NCI-H1048 (cell line): ENCODE measurements at regions not wholly inside any gene's neighbourhood (a gene's known extent, or its start where the extent isn't known, plus 50 kb on each side); places are given as distances from the start of the nearest gene placed in this dataset.

ENCODE experiments used
- DNase-seq: peaks from one replicate; lab custom pipeline; 2025; lab: John Stamatoyannopoulos, UW

DNA sequence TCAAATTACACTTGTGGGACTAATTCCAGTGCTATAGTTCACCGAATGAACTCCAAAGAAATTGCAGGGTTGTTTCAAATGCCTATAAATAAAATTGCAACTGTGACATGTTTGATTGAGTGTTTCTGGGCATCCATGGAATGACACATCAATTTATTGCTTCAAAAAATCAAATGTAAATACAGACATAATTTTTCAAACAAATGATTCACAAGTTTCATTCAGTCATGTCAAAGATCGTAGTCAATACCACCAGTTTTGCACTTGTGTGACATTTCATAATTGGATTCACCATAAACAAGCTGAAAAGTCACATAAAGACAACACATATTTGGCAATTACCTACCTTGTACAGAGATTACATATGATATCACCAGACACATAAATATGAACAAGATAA lies 350.8 kb downstream of the CDH2 start:
- no peak for DNase-seq

GRCh38 chr18:27825689-27826088 lies 351.2 kb downstream of the CDH2 start:
- no peak for DNase-seq

- DNase-seq: no peak
These were observed 351.9 kb downstream of the CDH2 start for GRCh38 chr18:27824841-27825681.

- no peak for DNase-seq
These were observed 352.7 kb downstream of the CDH2 start for GRCh38 chr18:27824275-27824674.

GRCh38 chr18:27823053-27823452 lies 353.9 kb downstream of the CDH2 start:
- DNase-seq: no peak

- DNase-seq: no peak
These were observed 368.2 kb downstream of the CDH2 start for GRCh38 chr18:27808683-27809082.

- no peak for DNase-seq
These were observed 373.0 kb downstream of the CDH2 start for GRCh38 chr18:27803957-27804356.

DNA sequence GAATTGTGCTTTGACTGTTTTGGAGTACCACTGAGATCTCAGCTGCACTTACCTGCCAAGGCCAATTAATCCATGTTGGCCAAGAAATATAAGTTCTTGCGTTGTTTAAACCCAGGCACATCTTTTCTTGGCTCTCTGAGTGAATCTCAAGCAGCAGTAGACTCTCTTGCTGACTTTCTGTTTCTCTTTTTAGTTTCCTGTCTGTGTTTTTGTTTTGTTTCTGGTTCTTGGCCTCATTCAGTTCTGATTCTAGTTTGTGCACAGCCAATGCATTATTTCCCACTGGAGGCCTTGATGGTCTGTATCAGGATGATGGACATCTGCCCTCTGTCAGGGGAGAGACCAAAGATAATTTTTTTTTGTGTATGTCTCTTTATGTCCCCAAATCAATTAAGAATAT lies 379.4 kb downstream of the CDH2 start:
- DNase-seq: no peak

DNA sequence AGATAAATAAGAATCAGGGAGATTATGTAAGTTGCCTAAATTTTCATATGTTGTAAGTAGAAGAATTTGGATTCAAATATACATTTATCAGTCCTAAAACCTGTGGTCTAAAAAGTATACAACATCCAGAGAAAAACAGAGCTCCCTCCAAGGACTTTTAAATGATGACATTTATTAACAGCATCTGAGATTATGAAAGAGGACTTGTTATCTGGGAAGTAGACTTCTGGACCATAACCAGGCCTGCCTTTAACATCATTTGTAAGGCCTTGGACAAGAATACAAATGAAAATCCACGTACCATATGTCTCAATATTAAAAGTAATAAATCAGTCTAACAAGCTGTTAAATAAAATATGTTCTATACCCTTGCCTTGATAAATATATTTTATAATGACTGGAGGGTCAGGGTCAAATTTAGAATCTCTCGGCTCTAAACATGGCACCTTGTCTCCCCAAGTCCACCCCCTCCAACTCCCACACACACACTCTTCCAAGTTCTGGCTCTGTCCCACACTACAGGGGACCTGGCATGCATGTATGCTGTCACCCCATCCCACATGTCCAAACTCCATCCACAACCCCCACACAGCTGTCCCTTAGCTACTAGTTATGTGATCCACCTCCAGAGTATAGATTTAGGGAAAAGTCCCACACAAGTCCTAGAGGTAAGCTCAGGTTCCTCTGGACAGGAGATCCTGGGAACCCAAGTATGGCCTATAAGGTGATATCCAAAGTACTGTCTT lies 382.6 kb downstream of the CDH2 start:
- DNase-seq: no peak

GRCh38 chr18:27793013-27793785 lies 383.7 kb downstream of the CDH2 start:
- DNase-seq: no peak

- DNase-seq: no peak
These were observed 387.5 kb downstream of the CDH2 start for GRCh38 chr18:27789406-27789805.

- DNase-seq: no peak
These were observed 389.4 kb downstream of the CDH2 start for GRCh38 chr18:27787547-27787946.

- DNase-seq: no peak
These were observed 391.0 kb downstream of the CDH2 start for GRCh38 chr18:27785815-27786471.

GRCh38 chr18:27780061-27780745 lies 396.7 kb downstream of the CDH2 start:
- no peak for DNase-seq

GRCh38 chr18:27778925-27779324 lies 398.0 kb downstream of the CDH2 start:
- no peak for DNase-seq

GRCh38 chr18:27778441-27778840 lies 398.5 kb downstream of the CDH2 start:
- DNase-seq: no peak

DNA sequence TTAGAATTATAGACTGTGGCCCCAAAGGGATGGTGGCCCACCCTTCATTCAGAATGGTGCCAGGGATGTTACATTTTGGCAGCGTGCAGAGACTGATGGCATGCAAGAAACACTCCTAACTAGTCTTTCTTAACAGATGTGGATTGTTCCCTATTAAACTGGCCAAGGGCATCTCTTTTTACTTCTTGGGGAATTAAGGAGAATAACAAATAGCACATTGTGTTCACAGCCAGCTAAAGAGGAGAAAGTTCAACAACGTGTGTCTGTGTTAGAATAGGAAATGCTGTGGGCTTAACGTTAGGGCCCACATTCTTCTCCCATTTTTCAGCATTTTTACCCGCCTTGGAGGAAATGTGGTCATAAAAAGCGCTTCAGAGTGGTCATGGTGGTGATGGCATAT lies 404.8 kb downstream of the CDH2 start:
- DNase-seq: no peak

DNA sequence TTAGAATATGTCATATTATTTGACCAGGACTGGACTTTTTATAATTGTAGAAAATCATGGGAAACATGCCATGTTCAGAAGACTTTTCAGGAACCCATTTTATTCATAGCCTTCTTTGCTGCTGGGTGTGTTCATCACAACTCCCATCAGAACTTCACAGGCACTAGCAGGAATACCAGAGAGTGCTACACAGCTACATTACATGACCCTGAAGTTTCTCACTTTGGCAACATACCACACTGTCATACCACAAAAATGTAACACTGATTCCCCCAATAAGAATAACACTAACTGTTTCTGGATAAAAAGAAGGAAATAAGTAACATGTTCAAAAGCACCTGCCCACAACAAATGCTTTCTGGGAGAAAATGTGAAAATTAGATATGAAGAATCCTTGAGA lies 405.4 kb downstream of the CDH2 start:
- no peak for DNase-seq

DNA sequence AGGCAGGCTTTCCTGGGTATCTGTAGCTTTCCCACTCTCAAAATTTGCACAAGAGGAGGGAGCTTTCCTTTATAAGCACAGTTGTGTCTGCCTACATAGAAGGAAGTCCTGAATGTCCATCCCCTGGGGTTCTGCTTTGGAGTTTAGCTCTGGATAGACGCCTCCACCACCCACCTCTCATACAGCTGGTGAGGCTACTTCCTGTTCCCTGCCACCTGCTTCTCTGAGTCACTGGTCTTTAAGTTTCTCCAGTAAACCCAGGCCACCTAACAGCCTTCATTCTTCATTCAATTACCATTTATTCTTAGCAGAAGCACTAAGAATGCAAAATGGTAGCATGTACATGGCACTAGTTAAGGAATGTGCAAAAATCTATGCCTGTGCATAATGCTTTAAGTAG lies 407.8 kb downstream of the CDH2 start:
- DNase-seq: no peak

DNA sequence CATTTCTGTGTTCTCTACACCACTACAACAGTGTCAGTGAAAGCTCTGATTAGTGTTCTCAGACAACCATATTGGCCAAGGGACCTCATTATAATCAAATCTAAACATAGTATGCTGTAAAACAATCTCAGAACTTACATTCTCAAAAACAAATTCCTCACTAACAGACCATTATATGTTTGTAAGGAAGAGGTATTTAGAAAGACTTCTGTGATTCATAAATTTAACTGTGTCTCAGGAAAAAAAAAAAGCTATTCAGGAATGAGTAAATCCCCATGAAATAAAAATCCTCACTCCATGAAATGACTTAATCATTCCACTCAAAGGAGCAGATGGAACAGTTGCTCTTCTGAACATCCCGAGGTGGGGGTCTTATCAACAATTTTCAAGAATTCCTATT lies 413.0 kb downstream of the CDH2 start:
- no peak for DNase-seq

GRCh38 chr18:27763341-27763740 lies 413.6 kb downstream of the CDH2 start:
- DNase-seq: no peak

GRCh38 chr18:27762054-27762453 lies 414.9 kb downstream of the CDH2 start:
- no peak for DNase-seq
